NCI-H1436 treated with DMSO at 0.1 percent for 48 hours (cell line): ENCODE measurements at regions not wholly inside any gene's neighbourhood (a gene's known extent, or its start where the extent isn't known, plus 50 kb on each side); places are given as distances from the start of the nearest gene placed in this dataset.

ENCODE experiments used
- DNase-seq: peaks from one replicate; lab custom pipeline; 2025; lab: John Stamatoyannopoulos, UW

GRCh38 chr7:118298771-118299170, 74.3 kb downstream of the ANKRD7 start:
- DNase-seq: no peak

- DNase-seq: no peak
Measured at GRCh38 chr7:118300177-118300576, 75.7 kb downstream of the ANKRD7 start.

DNA sequence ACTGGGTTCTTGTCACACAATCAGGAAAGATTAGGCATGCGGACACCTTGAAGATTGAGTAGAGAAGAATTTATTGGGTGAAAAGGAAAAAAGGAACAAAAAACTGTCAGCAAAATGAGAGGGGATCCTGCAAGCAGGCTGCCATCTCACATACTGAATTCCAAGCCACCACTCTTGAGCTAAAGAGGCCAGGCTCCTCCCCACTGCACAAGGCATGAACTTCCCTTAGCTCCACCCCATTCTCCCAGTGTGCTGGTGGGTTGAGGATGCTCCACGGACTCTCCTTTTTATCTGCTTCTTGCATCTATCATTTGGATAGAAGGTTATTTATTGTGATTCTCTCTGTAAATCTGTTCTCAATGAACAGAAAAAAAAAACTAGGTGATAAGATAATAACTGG, 79.6 kb downstream of the ANKRD7 start:
- DNase-seq: no peak

- no peak for DNase-seq
Measured at GRCh38 chr7:118305671-118306070, 81.2 kb downstream of the ANKRD7 start.

GRCh38 chr7:118306771-118307170, 82.3 kb downstream of the ANKRD7 start:
- DNase-seq: no peak

GRCh38 chr7:118311121-118311836, 86.8 kb downstream of the ANKRD7 start:
- no peak for DNase-seq

GRCh38 chr7:118312051-118312450, 87.5 kb downstream of the ANKRD7 start:
- DNase-seq: no peak

- DNase-seq: no peak
Measured at GRCh38 chr7:118312966-118313365, 88.5 kb downstream of the ANKRD7 start.

- no peak for DNase-seq
Measured at GRCh38 chr7:118324790-118325449, 100.4 kb downstream of the ANKRD7 start.

GRCh38 chr7:118325450-118325808, 100.9 kb downstream of the ANKRD7 start:
- DNase-seq: no peak

DNA sequence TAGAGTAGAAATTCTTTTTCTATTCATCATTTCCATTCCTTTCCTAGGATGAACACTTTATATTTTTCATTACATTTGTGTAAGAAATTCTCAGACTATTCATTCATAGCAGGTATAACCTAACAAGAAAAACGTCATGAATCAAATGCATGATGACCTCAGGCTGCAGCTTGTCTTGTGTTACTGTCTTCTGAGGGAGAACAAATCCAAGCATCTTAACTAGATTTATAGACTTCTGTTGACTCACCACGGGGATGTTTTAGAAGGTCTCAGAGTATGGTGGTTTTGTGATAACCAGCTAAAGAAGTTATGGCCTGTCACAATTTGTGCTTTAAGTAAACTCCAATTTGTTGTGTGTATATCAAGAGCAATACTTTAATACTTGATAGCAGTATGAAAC, 102.7 kb downstream of the ANKRD7 start:
- no peak for DNase-seq

DNA sequence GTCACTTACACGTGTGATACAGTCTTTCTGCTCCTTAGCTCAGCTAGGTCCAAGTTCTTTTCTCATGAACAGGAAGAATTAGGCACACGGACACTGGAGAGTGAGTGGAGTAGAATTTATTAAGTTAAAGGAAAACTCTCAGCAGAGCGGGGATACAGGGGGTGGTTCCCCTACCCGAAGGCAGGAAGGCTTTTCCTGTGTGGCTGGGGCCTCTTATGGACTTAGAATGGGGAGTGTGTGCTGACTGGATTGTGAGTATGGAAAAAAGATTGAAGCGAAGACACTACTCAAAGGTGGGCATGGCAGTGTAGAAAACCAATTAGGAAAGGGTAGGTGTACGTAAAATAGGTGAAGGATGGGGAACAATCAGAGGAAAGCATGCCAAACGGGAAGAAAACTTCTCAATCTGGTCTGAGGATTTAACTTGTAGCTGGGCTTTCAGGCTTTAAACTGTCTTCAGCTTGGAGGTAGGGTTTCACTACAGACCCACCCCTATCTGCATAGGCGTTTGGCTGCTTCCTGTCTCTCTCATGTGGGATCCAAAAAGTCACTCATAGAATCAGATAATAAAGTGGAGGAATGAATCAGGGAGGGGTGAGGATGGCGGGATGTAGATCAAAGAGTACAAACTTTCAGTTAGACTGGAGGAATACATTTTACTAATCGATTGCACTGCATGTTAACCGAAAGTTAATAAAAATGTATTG, 104.2 kb downstream of the ANKRD7 start:
- no peak for DNase-seq

DNA sequence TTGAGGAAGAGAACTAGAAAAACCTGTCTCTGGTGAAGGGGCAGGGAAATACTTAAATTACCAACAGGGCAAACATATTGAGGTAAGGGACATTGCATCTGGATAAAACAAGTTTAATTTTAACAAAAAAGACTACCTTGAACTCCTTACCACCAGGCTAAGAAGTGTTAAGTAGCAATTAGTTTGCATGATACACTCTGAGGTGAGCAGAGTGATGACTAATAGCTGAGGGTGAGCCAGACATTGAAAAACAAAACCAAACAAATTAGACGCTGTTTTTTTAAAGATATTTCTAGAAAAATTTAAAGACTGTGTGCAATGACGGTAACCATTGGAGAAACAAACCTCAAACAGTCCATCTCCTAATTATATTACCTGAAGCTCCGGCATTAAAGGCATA, 105.9 kb downstream of the ANKRD7 start:
- no peak for DNase-seq

DNA sequence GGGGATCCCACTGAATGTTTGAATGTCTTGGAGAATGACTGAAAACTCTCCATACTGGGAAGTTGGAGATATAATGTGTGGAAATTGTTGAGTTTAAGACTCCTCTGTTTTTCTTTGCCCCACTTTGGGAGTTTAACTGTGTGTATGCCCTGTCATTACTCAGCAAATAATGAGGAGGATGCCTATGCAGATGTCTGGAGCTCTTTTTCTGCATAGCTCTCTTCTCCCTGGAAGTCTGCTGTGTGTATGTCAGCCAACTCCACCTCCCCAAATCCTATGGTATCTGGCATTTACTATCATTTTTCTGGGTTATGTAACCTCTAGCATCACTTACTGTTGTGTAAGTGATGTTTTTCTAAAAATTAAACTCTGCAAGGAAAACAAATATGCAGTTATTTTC, 122.2 kb downstream of the ANKRD7 start:
- DNase-seq: no peak

DNA sequence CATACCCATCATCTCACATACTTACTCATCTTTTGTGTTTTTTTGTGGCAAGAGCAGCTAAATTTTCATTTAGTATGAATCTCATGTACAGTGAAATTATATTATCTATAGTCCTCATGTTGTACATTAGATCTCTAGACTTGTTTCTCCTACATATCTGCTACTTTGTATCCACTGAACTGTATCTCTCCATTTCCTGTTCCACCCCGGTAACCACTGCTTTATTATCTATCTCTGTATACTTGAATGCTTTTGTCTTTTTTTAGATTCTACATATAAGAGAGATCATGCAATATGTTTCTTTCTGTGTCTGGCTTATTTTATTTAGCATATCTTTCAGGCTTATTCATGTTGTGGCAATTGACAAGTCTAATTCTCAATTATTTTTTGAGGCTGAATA, 125.1 kb downstream of the ANKRD7 start:
- no peak for DNase-seq

DNA sequence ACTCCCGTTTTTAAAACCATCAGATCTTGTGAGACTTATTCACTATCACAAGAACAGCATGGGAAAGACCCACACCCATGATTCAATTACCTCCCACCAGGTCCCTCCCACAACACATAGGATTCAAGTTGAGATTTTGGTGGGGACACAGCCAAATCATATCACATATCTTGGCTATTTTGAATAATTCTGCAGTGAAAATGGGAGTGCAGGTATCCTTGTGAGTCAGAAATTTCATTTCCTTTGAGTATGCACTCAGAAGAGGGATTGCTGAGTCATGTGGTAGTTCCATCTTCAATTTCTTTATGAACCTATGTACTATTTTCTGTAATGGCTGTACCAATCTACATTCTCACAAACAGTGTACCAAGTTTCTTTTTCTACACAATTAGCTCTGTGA, 125.8 kb downstream of the ANKRD7 start:
- DNase-seq: no peak

GRCh38 chr7:118352867-118353453, 128.5 kb downstream of the ANKRD7 start:
- no peak for DNase-seq

GRCh38 chr7:118366363-118366762, 141.9 kb downstream of the ANKRD7 start:
- no peak for DNase-seq

DNA sequence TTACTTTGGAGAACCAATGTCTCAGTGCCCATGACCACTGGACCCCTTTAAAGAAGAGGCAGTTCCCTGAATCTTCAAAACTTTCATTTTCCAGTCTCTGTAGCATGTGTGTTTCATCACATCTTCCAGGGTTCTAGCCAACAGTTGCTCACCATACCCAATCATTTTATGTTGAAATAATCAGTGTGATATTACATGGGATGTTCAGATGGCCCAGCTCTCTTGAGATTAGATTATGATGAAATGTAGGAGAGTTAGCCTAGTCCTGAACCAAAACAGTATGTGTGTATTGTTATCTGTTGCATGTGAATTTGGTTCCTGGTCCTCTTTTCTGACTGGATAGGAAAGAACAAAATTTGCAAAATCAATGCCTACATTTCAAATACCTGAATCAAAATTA, 144.5 kb downstream of the ANKRD7 start:
- no peak for DNase-seq

- no peak for DNase-seq
Measured at GRCh38 chr7:118369987-118370386, 145.5 kb downstream of the ANKRD7 start.

GRCh38 chr7:118372530-118372929, 148.0 kb downstream of the ANKRD7 start:
- DNase-seq: no peak

GRCh38 chr7:118389629-118390028, 165.1 kb downstream of the ANKRD7 start:
- no peak for DNase-seq

- no peak for DNase-seq
Measured at GRCh38 chr7:118404211-118404610, 179.7 kb downstream of the ANKRD7 start.
